HepG2 (cell line): ENCODE measurements at regions not wholly inside any gene's neighbourhood (a gene's known extent, or its start where the extent isn't known, plus 50 kb on each side); places are given as distances from the start of the nearest gene placed in this dataset.

Experiments used
- FOXA1 ChIP-seq, 2 experiments: fragments of 450-650 bp in 1 of 2; sonication (generic) in 1 of 2; formaldehyde crosslinking in 1 of 2; IDR thresholded peaks; 2 replicates each; pipeline versions ENCODE4 v1.4.0 to v1.6.1; 2016 to 2020; ENCODE audit warnings: missing genetic modification reagents in 1 of 2
- RAD51 ChIP-seq: fragments of 450-650 bp; IDR thresholded peaks from 2 replicates; pipeline ENCODE4 v1.6.1; 2016; ENCODE audit warnings: borderline replicate concordance
- SOX5 ChIP-seq: IDR thresholded peaks from 2 replicates; pipeline ENCODE4 v1.6.1; 2016; ENCODE audit warnings: borderline replicate concordance
- TBP ChIP-seq: sonication (generic); formaldehyde crosslinking; IDR thresholded peaks from 2 replicates; pipeline ENCODE4 v1.5.0; 2020; ENCODE audit warnings: missing genetic modification reagents
- ZNF282 ChIP-seq: fragments of 450-650 bp; IDR thresholded peaks from 2 replicates; pipeline ENCODE4 v1.6.1; 2018; ENCODE audit not compliant: partially characterized antibody
- ZNF431 ChIP-seq: sonication (generic); formaldehyde crosslinking; IDR thresholded peaks from 2 replicates; pipeline ENCODE4 v1.9.0; 2022; ENCODE audit warnings: missing genetic modification reagents, low read depth, mild to moderate bottlenecking, borderline replicate concordance
- ZNF549 ChIP-seq: sonication (generic); formaldehyde crosslinking; IDR thresholded peaks from 2 replicates; pipeline ENCODE4 v1.5.0; 2020; ENCODE audit warnings: missing genetic modification reagents
- ZNF766 ChIP-seq: sonication (generic); formaldehyde crosslinking; IDR thresholded peaks from 2 replicates; pipeline ENCODE4 v1.5.0; 2020; ENCODE audit warnings: missing genetic modification reagents, borderline replicate concordance
- ZNF777 ChIP-seq: sonication (generic); formaldehyde crosslinking; IDR thresholded peaks from 2 replicates; pipeline ENCODE4 v1.4.0; 2020; ENCODE audit warnings: missing genetic modification reagents
- TF ChIP-seq, protein P1 (sequence below): sonication (generic); formaldehyde crosslinking; IDR thresholded peaks from 2 replicates; pipeline ENCODE4 v1.5.0; 2020; ENCODE audit warnings: mild to moderate bottlenecking, missing genetic modification reagents, borderline replicate concordance
- TF ChIP-seq, protein P2 (sequence below): conservative IDR thresholded peaks from 2 replicates; pipeline ENCODE4 v1.6.1; 2018; ENCODE audit warnings: missing genetic modification reagents
- TF ChIP-seq, protein P3 (sequence below): sonication (generic); formaldehyde crosslinking; IDR thresholded peaks from 2 replicates; pipeline ENCODE4 v1.5.1; 2020; ENCODE audit warnings: missing genetic modification reagents, mild to moderate bottlenecking, borderline replicate concordance
- TF ChIP-seq, protein P4 (sequence below): sonication (generic); formaldehyde crosslinking; IDR thresholded peaks from 2 replicates; pipeline ENCODE4 v1.4.0; 2020; ENCODE audit warnings: missing genetic modification reagents

DNA sequence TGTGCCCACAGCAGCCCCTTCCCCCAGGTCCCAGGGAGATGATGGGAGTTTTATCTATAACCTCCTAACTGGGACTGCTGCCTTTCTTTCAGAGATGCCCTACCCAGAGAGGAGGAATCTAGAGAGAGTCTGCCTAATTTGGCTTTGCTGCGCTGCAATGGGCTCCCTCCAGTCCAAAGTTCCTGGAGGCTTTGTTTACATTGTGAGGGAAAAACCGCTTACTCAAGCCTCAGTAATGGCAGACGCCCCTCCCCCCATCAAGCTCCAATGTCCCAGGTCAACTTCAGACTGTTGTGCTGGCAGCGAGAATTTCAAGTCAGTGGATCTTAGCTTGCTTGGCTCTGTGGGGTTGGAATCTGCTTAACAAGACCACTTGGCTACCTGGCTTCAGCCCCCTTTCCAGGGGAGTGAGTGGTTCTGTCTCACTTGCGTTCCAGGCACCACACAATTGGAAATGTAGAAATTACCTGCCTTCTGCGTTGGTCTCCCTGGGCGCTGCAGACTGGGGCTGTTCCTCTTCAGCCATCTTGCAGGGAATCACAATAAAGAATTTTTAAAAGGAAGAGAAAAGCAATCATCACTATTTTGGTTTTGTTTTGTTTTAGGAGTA lies 262.5 kb downstream of the FOXG1 start (continued):
- TF ChIP-seq, protein P1, sequence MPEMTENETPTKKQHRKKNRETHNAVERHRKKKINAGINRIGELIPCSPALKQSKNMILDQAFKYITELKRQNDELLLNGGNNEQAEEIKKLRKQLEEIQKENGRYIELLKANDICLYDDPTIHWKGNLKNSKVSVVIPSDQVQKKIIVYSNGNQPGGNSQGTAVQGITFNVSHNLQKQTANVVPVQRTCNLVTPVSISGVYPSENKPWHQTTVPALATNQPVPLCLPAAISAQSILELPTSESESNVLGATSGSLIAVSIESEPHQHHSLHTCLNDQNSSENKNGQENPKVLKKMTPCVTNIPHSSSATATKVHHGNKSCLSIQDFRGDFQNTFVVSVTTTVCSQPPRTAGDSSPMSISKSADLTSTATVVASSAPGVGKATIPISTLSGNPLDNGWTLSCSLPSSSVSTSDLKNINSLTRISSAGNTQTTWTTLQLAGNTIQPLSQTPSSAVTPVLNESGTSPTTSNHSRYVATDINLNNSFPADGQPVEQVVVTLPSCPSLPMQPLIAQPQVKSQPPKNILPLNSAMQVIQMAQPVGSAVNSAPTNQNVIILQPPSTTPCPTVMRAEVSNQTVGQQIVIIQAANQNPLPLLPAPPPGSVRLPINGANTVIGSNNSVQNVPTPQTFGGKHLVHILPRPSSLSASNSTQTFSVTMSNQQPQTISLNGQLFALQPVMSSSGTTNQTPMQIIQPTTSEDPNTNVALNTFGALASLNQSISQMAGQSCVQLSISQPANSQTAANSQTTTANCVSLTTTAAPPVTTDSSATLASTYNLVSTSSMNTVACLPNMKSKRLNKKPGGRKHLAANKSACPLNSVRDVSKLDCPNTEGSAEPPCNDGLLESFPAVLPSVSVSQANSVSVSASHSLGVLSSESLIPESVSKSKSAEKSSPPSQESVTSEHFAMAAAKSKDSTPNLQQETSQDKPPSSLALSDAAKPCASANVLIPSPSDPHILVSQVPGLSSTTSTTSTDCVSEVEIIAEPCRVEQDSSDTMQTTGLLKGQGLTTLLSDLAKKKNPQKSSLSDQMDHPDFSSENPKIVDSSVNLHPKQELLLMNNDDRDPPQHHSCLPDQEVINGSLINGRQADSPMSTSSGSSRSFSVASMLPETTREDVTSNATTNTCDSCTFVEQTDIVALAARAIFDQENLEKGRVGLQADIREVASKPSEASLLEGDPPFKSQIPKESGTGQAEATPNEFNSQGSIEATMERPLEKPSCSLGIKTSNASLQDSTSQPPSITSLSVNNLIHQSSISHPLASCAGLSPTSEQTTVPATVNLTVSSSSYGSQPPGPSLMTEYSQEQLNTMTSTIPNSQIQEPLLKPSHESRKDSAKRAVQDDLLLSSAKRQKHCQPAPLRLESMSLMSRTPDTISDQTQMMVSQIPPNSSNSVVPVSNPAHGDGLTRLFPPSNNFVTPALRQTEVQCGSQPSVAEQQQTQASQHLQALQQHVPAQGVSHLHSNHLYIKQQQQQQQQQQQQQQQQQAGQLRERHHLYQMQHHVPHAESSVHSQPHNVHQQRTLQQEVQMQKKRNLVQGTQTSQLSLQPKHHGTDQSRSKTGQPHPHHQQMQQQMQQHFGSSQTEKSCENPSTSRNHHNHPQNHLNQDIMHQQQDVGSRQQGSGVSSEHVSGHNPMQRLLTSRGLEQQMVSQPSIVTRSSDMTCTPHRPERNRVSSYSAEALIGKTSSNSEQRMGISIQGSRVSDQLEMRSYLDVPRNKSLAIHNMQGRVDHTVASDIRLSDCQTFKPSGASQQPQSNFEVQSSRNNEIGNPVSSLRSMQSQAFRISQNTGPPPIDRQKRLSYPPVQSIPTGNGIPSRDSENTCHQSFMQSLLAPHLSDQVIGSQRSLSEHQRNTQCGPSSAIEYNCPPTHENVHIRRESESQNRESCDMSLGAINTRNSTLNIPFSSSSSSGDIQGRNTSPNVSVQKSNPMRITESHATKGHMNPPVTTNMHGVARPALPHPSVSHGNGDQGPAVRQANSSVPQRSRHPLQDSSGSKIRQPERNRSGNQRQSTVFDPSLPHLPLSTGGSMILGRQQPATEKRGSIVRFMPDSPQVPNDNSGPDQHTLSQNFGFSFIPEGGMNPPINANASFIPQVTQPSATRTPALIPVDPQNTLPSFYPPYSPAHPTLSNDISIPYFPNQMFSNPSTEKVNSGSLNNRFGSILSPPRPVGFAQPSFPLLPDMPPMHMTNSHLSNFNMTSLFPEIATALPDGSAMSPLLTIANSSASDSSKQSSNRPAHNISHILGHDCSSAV (CRISPR knock-in tag), result no peak
- TF ChIP-seq ZNF777 (CRISPR knock-in tag) (0 out of 2 replicates have a peak, but pooled peaks have one; percentile 20), ZNF766 (CRISPR knock-in tag) (0 out of 2 replicates have a peak, but pooled peaks have one; percentile 94), ZNF431 (CRISPR knock-in tag) (peak; percentile 87; the same call in 1 of the 2 replicates), SOX5 (peak; percentile 83), FOXA1 (IDR thresholded peaks at IDR 0.05) (peak; percentile 85), FOXA1 (CRISPR knock-in tag; IDR thresholded peaks at IDR 0.05) (peak; percentile 100), RAD51 (no peak), TBP (CRISPR knock-in tag) (no peak), ZNF549 (CRISPR knock-in tag) (peak; percentile 95), ZNF282 (no peak)
- TF ChIP-seq, protein P2, sequence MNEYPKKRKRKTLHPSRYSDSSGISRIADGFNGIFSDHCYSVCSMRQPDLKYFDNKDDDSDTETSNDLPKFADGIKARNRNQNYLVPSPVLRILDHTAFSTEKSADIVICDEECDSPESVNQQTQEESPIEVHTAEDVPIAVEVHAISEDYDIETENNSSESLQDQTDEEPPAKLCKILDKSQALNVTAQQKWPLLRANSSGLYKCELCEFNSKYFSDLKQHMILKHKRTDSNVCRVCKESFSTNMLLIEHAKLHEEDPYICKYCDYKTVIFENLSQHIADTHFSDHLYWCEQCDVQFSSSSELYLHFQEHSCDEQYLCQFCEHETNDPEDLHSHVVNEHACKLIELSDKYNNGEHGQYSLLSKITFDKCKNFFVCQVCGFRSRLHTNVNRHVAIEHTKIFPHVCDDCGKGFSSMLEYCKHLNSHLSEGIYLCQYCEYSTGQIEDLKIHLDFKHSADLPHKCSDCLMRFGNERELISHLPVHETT (CRISPR knock-in tag), result peak; percentile 69; the same call in 1 of the 2 replicates
- TF ChIP-seq, protein P3, sequence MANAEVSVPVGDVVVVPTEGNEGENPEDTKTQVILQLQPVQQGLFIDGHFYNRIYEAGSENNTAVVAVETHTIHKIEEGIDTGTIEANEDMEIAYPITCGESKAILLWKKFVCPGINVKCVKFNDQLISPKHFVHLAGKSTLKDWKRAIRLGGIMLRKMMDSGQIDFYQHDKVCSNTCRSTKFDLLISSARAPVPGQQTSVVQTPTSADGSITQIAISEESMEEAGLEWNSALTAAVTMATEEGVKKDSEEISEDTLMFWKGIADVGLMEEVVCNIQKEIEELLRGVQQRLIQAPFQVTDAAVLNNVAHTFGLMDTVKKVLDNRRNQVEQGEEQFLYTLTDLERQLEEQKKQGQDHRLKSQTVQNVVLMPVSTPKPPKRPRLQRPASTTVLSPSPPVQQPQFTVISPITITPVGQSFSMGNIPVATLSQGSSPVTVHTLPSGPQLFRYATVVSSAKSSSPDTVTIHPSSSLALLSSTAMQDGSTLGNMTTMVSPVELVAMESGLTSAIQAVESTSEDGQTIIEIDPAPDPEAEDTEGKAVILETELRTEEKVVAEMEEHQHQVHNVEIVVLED (CRISPR knock-in tag), result 0 out of 2 replicates have a peak, but pooled peaks have one; percentile 41
- TF ChIP-seq, protein P4, sequence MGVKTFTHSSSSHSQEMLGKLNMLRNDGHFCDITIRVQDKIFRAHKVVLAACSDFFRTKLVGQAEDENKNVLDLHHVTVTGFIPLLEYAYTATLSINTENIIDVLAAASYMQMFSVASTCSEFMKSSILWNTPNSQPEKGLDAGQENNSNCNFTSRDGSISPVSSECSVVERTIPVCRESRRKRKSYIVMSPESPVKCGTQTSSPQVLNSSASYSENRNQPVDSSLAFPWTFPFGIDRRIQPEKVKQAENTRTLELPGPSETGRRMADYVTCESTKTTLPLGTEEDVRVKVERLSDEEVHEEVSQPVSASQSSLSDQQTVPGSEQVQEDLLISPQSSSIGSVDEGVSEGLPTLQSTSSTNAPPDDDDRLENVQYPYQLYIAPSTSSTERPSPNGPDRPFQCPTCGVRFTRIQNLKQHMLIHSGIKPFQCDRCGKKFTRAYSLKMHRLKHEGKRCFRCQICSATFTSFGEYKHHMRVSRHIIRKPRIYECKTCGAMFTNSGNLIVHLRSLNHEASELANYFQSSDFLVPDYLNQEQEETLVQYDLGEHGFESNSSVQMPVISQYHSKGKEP, result no peak
